Breast epithelium (tissue), 4 donors: ENCODE measurements at regions not wholly inside any gene's neighbourhood (a gene's known extent, or its start where the extent isn't known, plus 50 kb on each side); places are given as distances from the start of the nearest gene placed in this dataset.

Experiments
- DNase-seq, 2 donors: peaks; one replicate each; pipeline ENCODE4 v3.0.0-alpha.2; 2019; ENCODE audit warnings: low spot score in 2 of 2
- H3K27ac ChIP-seq, 2 donors: fragments of 200-600 bp; sonication (generic) in 1 of 2; one replicate each; pipeline ENCODE4 v1.5.1; 2016 to 2019; ENCODE audit warnings: mild to moderate bottlenecking in 1 of 2
- H3K27me3 ChIP-seq, 2 donors: fragments of 200-600 bp; sonication (generic) in 1 of 2; one replicate each; pipeline versions ENCODE4 v1.5.1 to v1.6.0; 2017 to 2019; ENCODE audit warnings: control low read depth in 1 of 2, mild to moderate bottlenecking in 1 of 2
- H3K36me3 ChIP-seq: fragments of 200-600 bp; one replicate; pipeline ENCODE4 v1.5.1; 2019
- H3K4me1 ChIP-seq, 2 donors: fragments of 200-600 bp; sonication (generic); one replicate each; pipeline ENCODE4 v1.5.1; 2016 to 2019; ENCODE audit warnings: control low read depth in 1 of 2
- H3K4me3 ChIP-seq, 3 donors: fragments of 200-600 bp; sonication (generic); 1 replicate in 2 of 3; 2 replicates in 1 of 3; pipeline ENCODE4 v1.5.1; 2016 to 2019; ENCODE audit warnings: mild to moderate bottlenecking in 3 of 3, moderate library complexity in 2 of 3
- H3K9me3 ChIP-seq, 2 donors: fragments of 200-600 bp; sonication (generic) in 1 of 2; one replicate each; pipeline ENCODE4 v1.5.1; 2016 to 2019; ENCODE audit warnings: control low read depth in 1 of 2
- CTCF ChIP-seq, 3 donors: fragments of 450-650 bp; IDR thresholded peaks; one replicate each; pipeline ENCODE4 v1.5.1; 2016 to 2017; ENCODE audit warnings: antibody characterized with exemption in 3 of 3, mild to moderate bottlenecking in 3 of 3, moderate library complexity in 3 of 3
- POLR2A ChIP-seq: fragments of 450-650 bp; IDR thresholded peaks from one replicate; pipeline ENCODE4 v1.6.1; 2016; ENCODE audit warnings: antibody characterized with exemption, mild to moderate bottlenecking, moderate library complexity
- POLR2AphosphoS5 ChIP-seq, 3 donors: sonication (generic); formaldehyde crosslinking; IDR thresholded peaks; one replicate each; pipeline ENCODE4 v1.6.1; 2017; ENCODE audit warnings: antibody characterized with exemption in 3 of 3
- intact Hi-C: fragments of 100-400 bp; cut with DNase I; formaldehyde crosslinking; loops from one replicate; pipeline ENCODE4 v1.15.1; 2023; ENCODE audit warnings: low total_unique reads

- intact Hi-C loops = no loop called here
- Histone ChIP-seq H3K4me1 (no peaks in the 10 kb centered on the region), H3K4me3 (no peak overlapping the region), H3K27ac (no peak overlapping the region), H3K27me3 (no peaks in the 10 kb centered on the region), H3K9me3 (no peaks in the 10 kb centered on the region), H3K36me3 (no peaks in the 10 kb centered on the region)
- TF ChIP-seq POLR2AphosphoS5 (IDR thresholded peaks at IDR 0.05) (no peak), CTCF (IDR thresholded peaks at IDR 0.05) (no peak), POLR2A (no peak)
- DNase-seq = no peak
Measured at GRCh38 chr12:41778934-41779333, 365.7 kb downstream of the GXYLT1 start.

GRCh38 chr12:41777064-41777790, 367.4 kb downstream of the GXYLT1 start:
- Histone ChIP-seq H3K9me3 (no peaks in the 10 kb centered on the region), H3K27me3 (no peaks in the 10 kb centered on the region), H3K36me3 (no peaks in the 10 kb centered on the region), H3K27ac (no peak overlapping the region), H3K4me3 (no peak overlapping the region), H3K4me1 (no peaks in the 10 kb centered on the region)
- DNase-seq = no peak
- TF ChIP-seq POLR2A (no peak), CTCF (IDR thresholded peaks at IDR 0.05) (no peak), POLR2AphosphoS5 (IDR thresholded peaks at IDR 0.05) (no peak)
- intact Hi-C loops = no loop called here

GRCh38 chr12:41772478-41772877, 372.2 kb downstream of the GXYLT1 start:
- Histone ChIP-seq H3K9me3 (no peaks in the 10 kb centered on the region), H3K27ac (no peak overlapping the region), H3K4me3 (no peak overlapping the region), H3K27me3 (no peaks in the 10 kb centered on the region), H3K4me1 (no peaks in the 10 kb centered on the region), H3K36me3 (no peaks in the 10 kb centered on the region)
- DNase-seq = no peak
- no peak for TF ChIP-seq POLR2AphosphoS5 (IDR thresholded peaks at IDR 0.05)
- no peak for TF ChIP-seq POLR2A
- no peak for TF ChIP-seq CTCF (IDR thresholded peaks at IDR 0.05)
- intact Hi-C loops = no loop called here

- no peaks in the 10 kb centered on the region for H3K4me1 ChIP-seq
- no peak overlapping the region for H3K27ac ChIP-seq
- no peak overlapping the region for H3K4me3 ChIP-seq
- no peak for TF ChIP-seq POLR2A
- TF ChIP-seq POLR2AphosphoS5 (IDR thresholded peaks at IDR 0.05) = no peak
- no peak for TF ChIP-seq CTCF (IDR thresholded peaks at IDR 0.05)
- no peaks in the 10 kb centered on the region for H3K9me3 ChIP-seq
- intact Hi-C loops = no loop called here
- DNase-seq = no peak
- no peaks in the 10 kb centered on the region for H3K36me3 ChIP-seq
- no peaks in the 10 kb centered on the region for H3K27me3 ChIP-seq
Measured at GRCh38 chr12:41769810-41770209, 374.9 kb downstream of the GXYLT1 start.

- intact Hi-C loops = no loop called here
- no peaks in the 10 kb centered on the region for H3K4me1 ChIP-seq
- no peak overlapping the region for H3K4me3 ChIP-seq
- H3K27ac ChIP-seq = no peak overlapping the region
- DNase-seq = no peak
- TF ChIP-seq POLR2A (no peak), POLR2AphosphoS5 (IDR thresholded peaks at IDR 0.05) (no peak), CTCF (IDR thresholded peaks at IDR 0.05) (no peak)
- no peaks in the 10 kb centered on the region for H3K9me3 ChIP-seq
- H3K27me3 ChIP-seq = no peaks in the 10 kb centered on the region
- no peaks in the 10 kb centered on the region for H3K36me3 ChIP-seq
Measured at GRCh38 chr12:41768456-41768855, 376.2 kb downstream of the GXYLT1 start.
